Thyroid gland (tissue), 4 donors: ENCODE measurements at regions not wholly inside any gene's neighbourhood (a gene's known extent, or its start where the extent isn't known, plus 50 kb on each side); places are given as distances from the start of the nearest gene placed in this dataset.

ENCODE experiments used
- CTCF ChIP-seq, 6 experiments: fragments of 200-600 bp in 3 of 6; fragments of 450-650 bp in 3 of 6; sonication (generic) in 3 of 6; IDR thresholded peaks; one replicate each; pipeline ENCODE4 v1.5.1; 2016 to 2019; ENCODE audit warnings: antibody characterized with exemption in 6 of 6, mild to moderate bottlenecking in 2 of 6, inconsistent platforms in 1 of 6, moderate library complexity in 1 of 6
- POLR2A ChIP-seq, 2 donors: fragments of 450-650 bp; IDR thresholded peaks; one replicate each; pipeline ENCODE4 v1.6.1; 2017; ENCODE audit warnings: antibody characterized with exemption in 2 of 2, mild to moderate bottlenecking in 2 of 2, moderate library complexity in 1 of 2

DNA sequence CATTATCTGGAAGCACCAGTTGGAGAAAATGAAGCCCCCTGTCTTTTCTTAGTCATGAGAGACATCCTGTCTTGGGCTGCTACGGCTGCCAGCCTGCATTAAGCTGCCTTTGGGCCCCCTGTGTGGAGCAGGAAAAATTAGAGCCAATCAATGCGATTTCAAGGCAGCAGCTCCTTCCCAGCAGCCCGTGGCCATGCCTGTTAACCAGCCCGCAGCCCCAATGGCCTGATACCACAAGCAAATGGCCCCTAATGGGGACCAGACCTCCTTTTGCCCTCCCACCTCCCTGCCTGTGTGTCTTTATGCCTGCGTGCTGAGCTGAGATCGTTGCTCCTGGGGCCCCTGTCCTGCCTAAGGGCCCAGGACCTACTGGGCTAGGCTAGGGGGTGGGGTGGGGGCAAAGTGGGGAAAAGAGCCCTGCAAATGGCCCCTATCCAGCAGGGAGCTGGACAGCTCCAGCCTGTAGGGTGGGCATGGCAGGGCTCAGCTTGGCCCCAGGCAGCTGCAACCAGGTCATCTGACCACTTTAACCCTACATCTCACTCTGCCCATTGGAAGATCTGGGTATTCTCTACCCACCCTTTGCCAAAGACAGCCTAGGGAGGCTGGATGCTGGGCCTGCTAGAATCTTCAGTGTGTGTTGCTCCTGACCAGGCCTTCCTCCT, 53.8 kb upstream of the MRPS22 start:
- TF ChIP-seq CTCF (IDR thresholded peaks at IDR 0.05) (no peak), POLR2A (IDR thresholded peaks at IDR 0.05) (no peak)
